ENCODE measurements at regions not wholly inside any gene's neighbourhood (a gene's known extent, or its start where the extent isn't known, plus 50 kb on each side); places are given as distances from the start of the nearest gene placed in this dataset.

- Histone ChIP-seq H3K36me3 (no peaks in the 10 kb centered on the region), H3K4me1 (no peaks in the 10 kb centered on the region), H3K4me3 (peak overlapping the region in 1 of 2 donors; percentile 8), H3K9me3 (no peaks in the 10 kb centered on the region), H3K27ac (no peak overlapping the region), H3K27me3 (no peaks in the 10 kb centered on the region)
- no peak for DNase-seq (ENCODE audit: low spot score in 2 of 2)
- intact Hi-C loops (cut with DNase I) = loop anchor here (2.0 kb wide), 1 partner anchor 530 kb away; no protein-coding TSS in a partner anchor
- no peak for TF ChIP-seq CTCF (IDR thresholded peaks at IDR 0.05)
These were observed 104.5 kb downstream of the ZMAT3 start for GRCh38 chr3:178967177-178967532.

GRCh38 chr3:178966299-178967176 lies 105.1 kb downstream of the ZMAT3 start:
- Histone ChIP-seq H3K4me3 (peak overlapping the region in 1 of 2 donors; percentile 8), H3K9me3 (no peaks in the 10 kb centered on the region), H3K27me3 (no peaks in the 10 kb centered on the region), H3K36me3 (no peaks in the 10 kb centered on the region), H3K4me1 (no peaks in the 10 kb centered on the region), H3K27ac (no peak overlapping the region)
- DNase-seq (ENCODE audit: low spot score in 2 of 2) = no peak
- peak; percentile 26 to 64 (median 58) for TF ChIP-seq CTCF (IDR thresholded peaks at IDR 0.05)
- intact Hi-C loops (cut with DNase I) = loop anchor here (2.0 kb wide), 1 partner anchor 530 kb away; no protein-coding TSS in a partner anchor

GRCh38 chr3:178964551-178964950 lies 107.1 kb downstream of the ZMAT3 start:
- Histone ChIP-seq H3K4me1 (no peaks in the 10 kb centered on the region), H3K4me3 (no peak overlapping the region), H3K9me3 (no peaks in the 10 kb centered on the region), H3K36me3 (no peaks in the 10 kb centered on the region), H3K27me3 (no peaks in the 10 kb centered on the region), H3K27ac (no peak overlapping the region)
- TF ChIP-seq CTCF (IDR thresholded peaks at IDR 0.05) = no peak
- no peak for DNase-seq (ENCODE audit: low spot score in 2 of 2)
- intact Hi-C loops (cut with DNase I) = no loop called here

GRCh38 chr3:178960918-178961317 lies 110.7 kb downstream of the ZMAT3 start:
- Histone ChIP-seq H3K36me3 (no peaks in the 10 kb centered on the region), H3K27ac (no peak overlapping the region), H3K9me3 (no peaks in the 10 kb centered on the region), H3K27me3 (no peaks in the 10 kb centered on the region), H3K4me3 (no peak overlapping the region), H3K4me1 (no peaks in the 10 kb centered on the region)
- no peak for TF ChIP-seq CTCF (IDR thresholded peaks at IDR 0.05)
- no peak for DNase-seq (ENCODE audit: low spot score in 2 of 2)
- intact Hi-C loops (cut with DNase I) = no loop called here

- H3K27me3 ChIP-seq = no peaks in the 10 kb centered on the region
- no peak overlapping the region for H3K4me3 ChIP-seq
- H3K36me3 ChIP-seq = no peaks in the 10 kb centered on the region
- DNase-seq (ENCODE audit: low spot score in 2 of 2) = no peak
- intact Hi-C loops (cut with DNase I) = no loop called here
- TF ChIP-seq CTCF (IDR thresholded peaks at IDR 0.05) = no peak
- H3K27ac ChIP-seq = no peak overlapping the region
- no peaks in the 10 kb centered on the region for H3K9me3 ChIP-seq
- no peaks in the 10 kb centered on the region for H3K4me1 ChIP-seq
These were observed 111.4 kb downstream of the ZMAT3 start for GRCh38 chr3:178960181-178960580.

Measured in ascending aorta (tissue), 2 donors.